ENCODE measurements at regions not wholly inside any gene's neighbourhood (a gene's known extent, or its start where the extent isn't known, plus 50 kb on each side); places are given as distances from the start of the nearest gene placed in this dataset.

- peak in 2 of 3 donors; percentile 16 to 32 for DNase-seq (ENCODE audit: low read depth in 3 of 3)
These were observed 601.8 kb downstream of the CCDC171 start for GRCh38 chr9:16154521-16155078.

GRCh38 chr9:16155878-16156277, 603.0 kb downstream of the CCDC171 start:
- DNase-seq (ENCODE audit: low read depth in 3 of 3) = no peak

GRCh38 chr9:16157216-16157615, 604.4 kb downstream of the CCDC171 start:
- no peak for DNase-seq (ENCODE audit: low read depth in 3 of 3)

- DNase-seq (ENCODE audit: low read depth in 3 of 3) = no peak
These were observed 604.8 kb downstream of the CCDC171 start for GRCh38 chr9:16157651-16158050.

- no peak for DNase-seq (ENCODE audit: low read depth in 3 of 3)
These were observed 605.2 kb downstream of the CCDC171 start for GRCh38 chr9:16158093-16158492.

- no peak for DNase-seq (ENCODE audit: low read depth in 3 of 3)
These were observed 608.6 kb downstream of the CCDC171 start for GRCh38 chr9:16161483-16161882.

- no peak for DNase-seq (ENCODE audit: low read depth in 3 of 3)
These were observed 617.3 kb downstream of the CCDC171 start for GRCh38 chr9:16170119-16170518.

GRCh38 chr9:16171911-16172310, 619.1 kb downstream of the CCDC171 start:
- DNase-seq (ENCODE audit: low read depth in 3 of 3) = no peak

GRCh38 chr9:16172796-16173195, 620.0 kb downstream of the CCDC171 start:
- no peak for DNase-seq (ENCODE audit: low read depth in 3 of 3)

- DNase-seq (ENCODE audit: low read depth in 3 of 3) = no peak
These were observed 622.1 kb downstream of the CCDC171 start for GRCh38 chr9:16174915-16175314.

- DNase-seq (ENCODE audit: low read depth in 3 of 3) = no peak
These were observed 622.6 kb downstream of the CCDC171 start for GRCh38 chr9:16175461-16175860.

- DNase-seq (ENCODE audit: low read depth in 3 of 3) = no peak
These were observed 625.5 kb downstream of the CCDC171 start for GRCh38 chr9:16178294-16178693.

GRCh38 chr9:16179566-16179965, 626.7 kb downstream of the CCDC171 start:
- DNase-seq (ENCODE audit: low read depth in 3 of 3) = no peak

GRCh38 chr9:16180091-16180490, 627.2 kb downstream of the CCDC171 start:
- DNase-seq (ENCODE audit: low read depth in 3 of 3) = no peak

GRCh38 chr9:16180546-16180945, 627.7 kb downstream of the CCDC171 start:
- no peak for DNase-seq (ENCODE audit: low read depth in 3 of 3)

- no peak for DNase-seq (ENCODE audit: low read depth in 3 of 3)
These were observed 628.7 kb downstream of the CCDC171 start for GRCh38 chr9:16181539-16181938.

- no peak for DNase-seq (ENCODE audit: low read depth in 3 of 3)
These were observed 629.9 kb downstream of the CCDC171 start for GRCh38 chr9:16182784-16183183.

- DNase-seq (ENCODE audit: low read depth in 3 of 3) = no peak
These were observed 632.3 kb downstream of the CCDC171 start for GRCh38 chr9:16184964-16185646.

- no peak for DNase-seq (ENCODE audit: low read depth in 3 of 3)
These were observed 638.3 kb downstream of the CCDC171 start for GRCh38 chr9:16191191-16191590.

GRCh38 chr9:16191691-16192402, 639.0 kb downstream of the CCDC171 start:
- DNase-seq (ENCODE audit: low read depth in 3 of 3) = peak in 1 of 3 donors; percentile 13

- DNase-seq (ENCODE audit: low read depth in 3 of 3) = no peak
These were observed 639.7 kb downstream of the CCDC171 start for GRCh38 chr9:16192403-16193017.

GRCh38 chr9:16193066-16193465, 640.2 kb downstream of the CCDC171 start:
- DNase-seq (ENCODE audit: low read depth in 3 of 3) = no peak

- DNase-seq (ENCODE audit: low read depth in 3 of 3) = no peak
These were observed 643.4 kb downstream of the CCDC171 start for GRCh38 chr9:16196206-16196605.

Data from stimulated activated CD4-positive, alpha-beta T cell treated with anti-CD3 and anti-CD28 coated beads, TNF-alpha, amount 100 ng/mL, for 48 hours (primary cell).